ENCODE measurements at regions not wholly inside any gene's neighbourhood (a gene's known extent, or its start where the extent isn't known, plus 50 kb on each side); places are given as distances from the start of the nearest gene placed in this dataset.

GRCh38 chr5:61697809-61698558, 365.9 kb downstream of the ZSWIM6 start:
- no peak for DNase-seq

DNA sequence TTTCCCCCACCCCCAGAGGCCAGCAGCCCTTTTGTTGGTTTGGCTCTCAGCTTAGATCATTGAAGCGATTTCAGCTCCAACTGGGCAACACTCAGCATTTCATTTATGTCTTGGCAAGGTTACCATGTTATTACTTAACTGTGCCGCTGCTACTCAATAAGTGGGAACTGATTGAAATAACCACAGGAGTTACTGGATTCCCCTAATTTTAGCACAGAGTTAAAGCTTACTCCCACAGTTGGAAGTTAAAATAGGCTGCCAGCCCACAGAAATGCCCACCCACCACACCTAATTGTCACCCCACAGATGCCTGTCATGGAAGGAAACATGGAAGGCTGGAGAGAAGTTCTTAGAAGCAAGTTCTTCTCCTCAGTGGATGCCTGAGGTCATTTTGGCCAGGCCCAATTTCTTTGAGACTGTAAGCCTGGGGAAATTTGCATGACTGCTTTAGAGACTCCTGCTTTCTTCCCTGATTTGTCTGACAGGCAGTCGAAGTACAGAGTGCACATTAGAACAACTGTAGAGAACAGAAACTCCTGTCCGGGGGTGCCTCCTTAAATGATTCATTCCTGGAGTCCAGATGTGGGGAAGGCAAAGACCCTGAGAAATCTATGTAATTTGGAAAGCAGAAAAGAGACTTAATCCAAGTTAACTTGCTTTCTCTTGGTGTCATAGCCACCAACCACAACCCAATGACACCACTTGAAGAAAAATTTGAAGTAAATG, 370.0 kb downstream of the ZSWIM6 start:
- peak; percentile 12 to 41 for DNase-seq

GRCh38 chr5:61702784-61703183, 370.7 kb downstream of the ZSWIM6 start:
- DNase-seq, result no peak

DNA sequence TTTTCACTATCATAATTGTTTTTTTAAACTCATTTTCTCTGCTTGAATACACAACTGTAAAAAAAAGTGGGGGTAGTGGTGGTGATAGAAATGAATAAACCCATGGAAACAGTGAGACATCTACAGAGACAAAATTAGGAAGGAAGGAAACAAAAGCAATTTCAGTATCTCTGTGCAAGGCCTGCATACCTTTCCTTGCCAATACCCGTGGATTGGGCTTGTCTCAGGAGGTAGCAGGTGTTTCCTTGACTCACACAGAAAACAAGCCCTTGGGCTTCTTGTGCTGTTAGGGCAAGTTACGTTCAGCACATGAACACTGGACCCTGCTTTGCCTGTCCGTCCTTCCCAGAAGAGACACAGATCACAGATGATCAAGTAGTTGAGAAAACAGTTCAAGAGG, 372.2 kb downstream of the ZSWIM6 start:
- DNase-seq, result no peak

DNA sequence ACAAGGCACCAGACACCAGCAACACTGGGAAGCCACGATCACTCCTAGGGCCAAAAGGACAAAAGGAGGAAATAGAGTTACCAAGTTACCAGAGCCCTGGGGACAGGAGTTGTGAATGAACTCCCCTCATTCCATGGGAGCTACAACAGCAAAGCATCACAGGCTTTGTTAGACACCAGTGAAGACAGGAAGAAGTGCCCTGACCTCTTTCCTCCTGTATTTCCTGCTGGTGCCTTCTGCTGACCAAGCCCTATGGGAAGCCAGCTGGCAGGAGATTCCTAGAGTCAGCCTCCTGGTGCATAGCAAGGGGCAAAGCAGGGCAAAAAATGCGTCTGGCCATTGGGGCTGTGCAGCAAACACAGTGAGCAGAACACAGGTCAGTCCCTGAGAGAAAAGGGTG, 374.7 kb downstream of the ZSWIM6 start:
- DNase-seq, result no peak

GRCh38 chr5:61719124-61719523, 387.1 kb downstream of the ZSWIM6 start:
- DNase-seq, result no peak

- no peak for DNase-seq
Observed at GRCh38 chr5:61720829-61721228, 388.8 kb downstream of the ZSWIM6 start.

DNA sequence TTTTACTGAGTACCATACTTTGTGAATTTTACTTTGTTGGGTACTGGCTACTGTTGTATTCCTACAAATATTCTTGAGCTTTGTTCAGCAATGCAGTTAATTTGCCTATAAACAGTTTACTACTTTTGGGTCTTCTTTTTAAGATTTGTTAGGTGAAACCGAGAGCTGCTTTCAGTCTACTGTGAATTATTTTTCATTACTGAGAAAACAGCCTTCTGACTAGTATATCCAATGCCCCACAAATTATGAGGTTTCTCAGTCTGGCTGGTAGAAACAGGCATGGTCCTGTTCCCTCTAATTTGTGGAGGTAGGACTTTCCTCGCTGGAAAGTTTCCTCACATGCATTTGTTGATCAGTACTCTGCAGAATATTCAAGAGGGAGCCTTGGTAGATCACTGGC, 392.0 kb downstream of the ZSWIM6 start:
- DNase-seq, result no peak

DNA sequence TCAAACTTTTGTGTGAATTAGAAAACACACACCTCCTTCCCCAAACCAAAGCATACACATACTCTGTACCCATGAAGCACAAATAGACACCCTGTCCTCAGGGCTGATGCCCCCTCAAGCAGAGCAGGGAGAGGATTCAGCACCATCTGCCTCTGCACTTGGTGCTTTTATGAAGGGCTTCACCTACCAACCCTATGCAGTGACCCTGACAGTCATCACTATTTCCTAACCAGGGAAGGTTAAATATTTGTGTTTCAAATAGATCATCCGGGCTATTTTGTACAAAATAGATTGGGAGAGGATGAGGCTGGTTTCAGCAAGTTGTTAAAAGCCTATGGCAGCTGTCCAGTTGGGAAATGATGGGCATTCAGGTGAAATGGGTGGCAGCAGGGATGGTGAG, 396.2 kb downstream of the ZSWIM6 start:
- no peak for DNase-seq

GRCh38 chr5:61730866-61731265, 398.8 kb downstream of the ZSWIM6 start:
- no peak for DNase-seq

DNA sequence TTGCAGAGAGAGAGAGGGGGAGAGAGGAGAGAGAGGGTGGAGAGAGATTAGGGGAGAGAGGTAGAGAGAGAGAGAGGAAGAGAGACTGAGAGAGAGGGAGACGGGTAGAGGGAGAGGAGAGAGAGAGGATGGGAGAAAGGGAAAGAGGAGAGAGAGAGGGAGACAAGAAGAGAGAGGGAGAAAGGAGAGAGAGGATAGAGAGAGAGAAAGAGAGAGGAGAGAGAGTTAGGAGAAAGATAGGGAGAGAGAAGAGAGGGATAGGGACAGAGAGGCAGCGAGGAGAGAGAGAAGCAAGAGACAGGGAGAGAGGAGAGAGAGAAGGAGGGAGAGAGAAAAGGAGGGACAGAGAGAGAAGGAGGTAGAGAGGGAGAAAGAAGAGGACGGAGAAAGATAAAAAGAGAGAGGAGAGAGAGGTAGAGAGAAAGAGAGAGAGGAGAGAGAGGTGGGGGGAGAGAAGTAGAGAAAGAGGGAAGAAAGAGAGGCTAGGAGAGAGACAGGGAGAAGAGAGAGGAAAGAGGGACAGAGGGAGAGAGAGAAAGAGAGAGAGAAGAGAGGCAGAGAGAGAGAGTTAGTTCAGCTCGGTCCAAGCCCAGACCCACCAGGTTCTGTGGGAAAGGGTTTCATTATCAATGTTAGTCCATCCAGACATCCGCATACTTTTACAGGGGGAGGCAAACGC, 399.3 kb downstream of the ZSWIM6 start:
- no peak for DNase-seq

DNA sequence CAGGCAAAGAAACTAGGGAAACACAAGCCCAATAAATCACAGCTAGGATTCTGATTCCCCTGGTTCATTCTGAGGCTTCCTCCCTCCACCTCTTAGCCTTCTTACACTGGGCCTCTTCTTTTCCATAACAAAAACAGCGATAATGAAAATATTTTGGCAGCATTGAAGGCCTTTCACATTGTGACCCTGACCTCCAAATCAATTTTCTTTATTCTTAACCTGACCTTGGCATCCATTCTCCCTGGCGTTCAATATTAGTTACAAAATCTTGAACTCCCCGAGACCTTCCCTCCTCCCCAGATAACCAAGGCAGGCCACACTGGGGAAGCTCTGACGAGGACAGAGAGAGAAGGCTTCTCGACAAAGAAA, 399.9 kb downstream of the ZSWIM6 start:
- DNase-seq, result no peak

- no peak for DNase-seq
Observed at GRCh38 chr5:61732369-61732768, 400.3 kb downstream of the ZSWIM6 start.

GRCh38 chr5:61732796-61733195, 400.7 kb downstream of the ZSWIM6 start:
- no peak for DNase-seq

DNA sequence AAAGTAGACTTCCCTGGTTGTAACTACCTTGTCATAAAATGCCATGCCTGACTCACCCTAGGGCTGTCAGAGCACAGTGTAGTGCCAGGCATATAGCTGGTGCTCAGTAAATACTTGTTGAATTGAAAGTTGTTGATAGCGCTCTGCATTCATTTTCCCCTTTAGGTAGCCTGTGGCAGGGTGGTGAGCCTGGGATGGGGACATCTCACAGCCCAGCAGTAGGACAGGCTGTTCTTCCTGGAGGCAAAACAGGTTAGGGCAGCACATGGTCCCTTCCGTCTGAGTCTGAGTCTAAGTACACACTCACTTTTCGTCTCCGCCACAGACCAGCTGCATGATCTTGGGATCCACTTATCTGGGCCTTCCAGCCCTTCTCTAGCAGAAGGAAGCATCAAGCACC, 401.9 kb downstream of the ZSWIM6 start:
- DNase-seq, result no peak

DNA sequence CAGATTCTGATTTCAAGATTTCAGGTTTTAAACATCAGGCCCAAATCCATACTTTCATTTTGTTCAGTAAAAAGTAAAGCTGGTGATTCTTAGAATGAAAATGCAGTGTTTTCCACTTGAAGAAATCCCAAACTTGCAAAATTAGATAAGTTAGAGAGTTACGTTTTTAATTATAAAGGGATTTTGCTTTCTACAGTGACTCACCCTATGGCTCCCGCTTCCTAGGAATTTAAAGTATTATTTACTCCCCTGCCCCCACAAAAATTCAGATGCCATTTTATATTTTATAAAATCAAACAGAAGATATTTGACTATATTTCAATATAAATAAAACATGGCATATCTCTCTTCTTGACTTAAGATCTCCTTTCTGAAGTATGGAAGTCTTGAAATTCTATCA, 402.9 kb downstream of the ZSWIM6 start:
- DNase-seq, result no peak

- DNase-seq, result no peak
Observed at GRCh38 chr5:61735531-61735930, 403.5 kb downstream of the ZSWIM6 start.

DNA sequence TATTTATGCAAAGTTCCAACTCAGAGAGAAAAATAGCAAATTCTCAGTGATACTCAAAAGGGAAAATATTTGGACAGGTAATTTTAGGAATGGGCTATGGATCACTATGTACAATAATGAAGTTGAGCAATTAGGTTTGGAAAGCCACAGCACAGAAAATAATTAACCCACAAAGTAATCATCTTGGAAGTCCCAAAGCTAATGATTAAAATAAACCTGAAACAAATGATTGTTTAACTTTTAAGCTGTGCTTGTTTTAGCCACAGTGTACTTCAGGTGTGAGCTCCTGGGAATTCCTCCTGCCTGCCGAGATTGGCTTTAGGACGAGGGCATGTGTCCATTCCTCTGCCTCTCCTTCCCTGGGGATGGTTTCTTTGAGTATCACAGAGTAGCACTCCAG, 403.9 kb downstream of the ZSWIM6 start:
- DNase-seq, result no peak

DNA sequence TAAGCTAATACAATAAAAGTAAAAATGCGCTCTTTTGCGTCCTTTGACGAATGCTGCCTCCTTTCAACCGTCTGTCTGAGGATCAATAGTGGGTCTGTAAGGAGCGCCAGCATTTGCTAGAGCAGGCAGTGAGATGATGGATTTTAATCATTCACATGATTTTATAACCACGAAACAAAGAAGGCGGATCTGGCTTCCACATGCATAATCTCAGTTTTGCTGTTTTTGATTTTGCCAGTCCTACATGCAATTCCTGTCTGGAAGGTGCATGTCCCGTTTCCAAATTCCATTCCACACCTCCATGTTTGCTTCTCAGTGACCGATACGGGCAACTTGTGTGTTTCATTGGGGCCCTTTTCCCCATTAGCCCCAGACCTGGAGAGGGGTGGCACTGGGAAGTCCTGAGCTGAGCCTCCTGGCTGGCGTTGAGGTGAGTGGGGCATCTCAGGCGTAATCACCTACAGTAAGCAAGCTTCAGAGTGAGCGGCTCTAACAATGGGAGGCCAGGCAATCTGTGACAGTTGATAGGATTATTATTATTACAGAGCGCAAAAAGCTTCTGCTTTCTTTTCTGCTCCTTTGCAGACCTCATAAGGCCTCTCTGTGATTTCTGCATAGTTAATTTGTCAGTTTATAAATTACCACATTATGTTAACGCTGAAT, 405.4 kb downstream of the ZSWIM6 start:
- DNase-seq, result no peak

DNA sequence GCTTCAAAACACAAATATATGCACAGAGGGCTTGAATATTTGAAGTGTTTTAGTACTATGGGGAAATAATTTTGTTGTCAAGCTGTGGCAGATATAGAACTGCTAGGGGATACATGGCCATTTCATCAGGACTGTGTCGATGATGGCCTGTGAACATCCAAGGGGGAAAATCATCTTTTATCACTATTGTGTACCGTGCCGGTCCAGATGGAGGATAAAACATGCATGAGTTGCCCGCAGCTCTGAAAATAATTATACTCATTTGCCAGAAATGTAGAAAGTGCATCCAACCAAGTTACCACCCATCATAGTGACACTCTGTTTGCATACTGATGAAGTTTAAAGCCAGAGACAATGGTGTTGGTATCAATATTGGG, 405.9 kb downstream of the ZSWIM6 start:
- DNase-seq, result no peak

DNA sequence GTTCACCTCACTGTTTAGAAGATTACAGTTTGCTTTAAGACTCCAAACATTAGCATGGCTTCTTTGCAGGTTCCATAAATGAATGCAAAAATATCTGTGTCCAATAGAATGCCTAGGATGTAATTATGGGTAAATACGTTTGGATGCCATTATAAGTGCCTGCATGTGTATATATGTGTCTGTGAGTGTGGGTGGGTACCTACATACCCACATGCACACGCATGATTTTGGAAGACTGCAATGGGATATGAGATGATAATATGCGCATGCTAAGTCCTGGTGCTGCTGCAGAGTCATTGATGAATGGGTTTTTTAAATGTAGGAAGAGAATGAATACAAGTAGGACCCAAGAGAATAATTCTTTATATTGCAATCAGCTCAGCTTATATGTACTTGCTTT, 406.4 kb downstream of the ZSWIM6 start:
- DNase-seq, result no peak

DNA sequence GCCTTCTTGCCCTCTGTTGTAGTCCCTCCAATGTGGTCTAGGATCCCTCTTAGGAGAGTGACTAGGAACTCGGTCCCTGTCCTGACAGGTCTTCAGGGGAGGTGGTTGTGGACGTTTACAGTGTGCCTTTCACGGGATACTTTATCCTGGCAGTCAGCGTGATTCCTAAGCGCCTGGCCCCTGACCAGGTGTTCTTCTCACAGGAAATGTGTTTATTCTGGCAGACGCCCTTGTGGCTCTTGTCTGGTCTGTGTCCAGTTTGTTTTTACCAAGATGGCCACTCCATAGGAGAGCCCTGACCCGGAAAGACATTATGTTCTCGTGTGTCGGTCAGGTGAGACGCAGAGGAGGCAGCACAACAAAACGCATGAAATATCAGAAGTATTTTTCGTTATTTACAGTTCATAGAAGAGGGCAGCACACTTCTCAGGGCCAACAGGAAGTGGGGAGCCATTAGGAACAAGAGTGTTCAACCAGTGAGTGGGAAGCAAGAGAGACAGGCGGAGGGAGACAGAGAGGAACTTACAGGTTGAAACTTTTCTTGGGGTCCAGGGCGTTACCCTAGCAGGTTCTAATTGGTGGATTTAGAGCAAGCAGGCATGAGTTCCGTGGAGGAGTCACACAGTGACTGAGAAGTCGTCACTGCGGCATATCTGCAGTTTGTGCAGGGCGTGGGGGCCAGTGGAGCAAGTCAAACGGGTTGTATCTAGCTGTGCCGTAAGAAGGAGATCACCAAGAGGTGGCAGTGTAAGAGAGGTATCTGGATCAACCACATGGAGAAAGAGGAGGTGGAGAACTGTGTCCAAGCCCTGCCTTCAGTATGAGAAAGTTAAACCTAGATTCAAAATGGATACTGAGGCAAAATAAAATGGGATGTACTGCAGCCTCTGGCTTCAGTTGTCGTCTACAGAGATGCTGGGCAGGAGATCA, 412.9 kb downstream of the ZSWIM6 start:
- DNase-seq, result no peak

Measured in NCI-H2081 (cell line).